GM23338 (cell line): ENCODE measurements at regions not wholly inside any gene's neighbourhood (a gene's known extent, or its start where the extent isn't known, plus 50 kb on each side); places are given as distances from the start of the nearest gene placed in this dataset.
"Not testable (repeated sequence)": the region's sequence is repeated elsewhere in the genome, so short reads cannot be mapped to it uniquely, and the experiment has no call there.

Experiments used
- ATAC-seq: fragments of 200-7000 bp; cut with Tn5 transposase; 3 replicates; pipeline ENCODE4 v1.9.1; 2020
- DNase-seq: peaks from one replicate; pipeline ENCODE4 v3.0.0-alpha.2; 2015; ENCODE audit warnings: low spot score
- H2AFZ ChIP-seq: fragments of 200-600 bp; sonication (generic); 2 replicates; pipeline ENCODE4 v1.8.0; 2016; ENCODE audit warnings: antibody characterized with exemption, mild to moderate bottlenecking, moderate library complexity
- H3F3A ChIP-seq: fragments of 200-600 bp; sonication (generic); replicated peaks from 2 replicates; pipeline ENCODE4 v1.8.0; 2017; ENCODE audit warnings: antibody characterized with exemption, mixed run types, low read depth
- H3K27ac ChIP-seq: fragments of 200-600 bp; sonication (generic); 2 replicates; pipeline ENCODE4 v1.6.1; 2016; ENCODE audit warnings: low read depth
- H3K27me3 ChIP-seq: fragments of 200-600 bp; sonication (generic); 2 replicates; pipeline ENCODE4 v1.8.0; 2016; ENCODE audit warnings: mild to moderate bottlenecking, mixed run types, moderate library complexity; ENCODE audit not compliant: insufficient read depth
- H3K36me3 ChIP-seq: fragments of 200-600 bp; sonication (generic); 2 replicates; pipeline ENCODE4 v1.8.0; 2016; ENCODE audit warnings: mild to moderate bottlenecking; ENCODE audit not compliant: insufficient read depth
- H3K4me1 ChIP-seq: fragments of 200-600 bp; sonication (generic); 2 replicates; pipeline ENCODE4 v1.8.0; 2016; ENCODE audit warnings: mild to moderate bottlenecking, moderate library complexity; ENCODE audit not compliant: insufficient read depth
- H3K4me2 ChIP-seq: fragments of 200-600 bp; sonication (generic); 2 replicates; pipeline ENCODE4 v1.7.1; 2017; ENCODE audit warnings: mixed run types
- H3K4me3 ChIP-seq: fragments of 200-600 bp; sonication (generic); 2 replicates; pipeline ENCODE4 v1.6.1; 2016; ENCODE audit warnings: mixed run types
- H3K79me2 ChIP-seq: fragments of 200-600 bp; sonication (generic); replicated peaks from 2 replicates; pipeline ENCODE4 v1.8.0; 2017; ENCODE audit warnings: mild to moderate bottlenecking; ENCODE audit not compliant: insufficient read depth
- H3K9me2 ChIP-seq: fragments of 200-600 bp; sonication (generic); 2 replicates; pipeline ENCODE4 v1.8.0; 2017; ENCODE audit not compliant: insufficient read depth
- H4K20me1 ChIP-seq: fragments of 200-600 bp; sonication (generic); replicated peaks from 2 replicates; pipeline ENCODE4 v1.8.0; 2017; ENCODE audit warnings: mild to moderate bottlenecking; ENCODE audit not compliant: insufficient read depth
- H3K27ac Mint-ChIP-seq: 2 replicates; pipeline ENCODE4 v1.8.0; 2020; ENCODE audit warnings: inconsistent platforms, mild to moderate bottlenecking, moderate library complexity, mixed read lengths
- H3K27me3 Mint-ChIP-seq: 3 replicates; pipeline ENCODE4 v1.8.0; 2022; ENCODE audit warnings: low read depth, mild to moderate bottlenecking, moderate library complexity, mixed read lengths, inconsistent platforms; ENCODE audit not compliant: insufficient read depth, poor library complexity
- H3K36me3 Mint-ChIP-seq: 3 replicates; pipeline ENCODE4 v1.8.0; 2021; ENCODE audit warnings: low read depth, mild to moderate bottlenecking, inconsistent platforms, moderate library complexity, mixed read lengths
- H3K4me1 Mint-ChIP-seq: 3 replicates; pipeline ENCODE4 v1.8.0; 2020; ENCODE audit warnings: mild to moderate bottlenecking, inconsistent platforms, mixed read lengths
- H3K4me3 Mint-ChIP-seq: 3 replicates; pipeline ENCODE4 v1.8.0; 2021; ENCODE audit warnings: moderate library complexity, mild to moderate bottlenecking, inconsistent platforms, mixed read lengths
- H3K9me3 Mint-ChIP-seq: 3 replicates; pipeline ENCODE4 v1.8.0; 2020; ENCODE audit warnings: moderate library complexity, mild to moderate bottlenecking, inconsistent platforms, mixed read lengths
- CREB1 ChIP-seq: fragments of 250-450 bp; sonication (Bioruptor Pico); IDR thresholded peaks from 2 replicates; pipeline ENCODE4 v1.5.0; 2020; ENCODE audit warnings: low read depth, mild to moderate bottlenecking, moderate library complexity
- EZH2 ChIP-seq: fragments of 200-600 bp; sonication (generic); IDR thresholded peaks from one replicate; pipeline ENCODE4 v1.8.0; 2017; ENCODE audit warnings: antibody characterized with exemption, mild to moderate bottlenecking, low read depth; ENCODE audit not compliant: unreplicated experiment
- JUNB ChIP-seq: IDR thresholded peaks from one replicate; pipeline ENCODE4 v1.6.1; 2016; ENCODE audit warnings: antibody characterized with exemption; ENCODE audit not compliant: unreplicated experiment
- NANOG ChIP-seq: IDR thresholded peaks from 2 replicates; pipeline ENCODE4 v1.6.1; 2016; ENCODE audit warnings: antibody characterized with exemption, borderline replicate concordance
- POLR2AphosphoS5 ChIP-seq: IDR thresholded peaks from 2 replicates; pipeline ENCODE4 v1.6.1; 2016; ENCODE audit warnings: antibody characterized with exemption, low read depth
- STAT1 ChIP-seq: IDR thresholded peaks from one replicate; pipeline ENCODE4 v1.6.1; 2016; ENCODE audit warnings: antibody characterized with exemption; ENCODE audit not compliant: unreplicated experiment
- ZNF114 ChIP-seq: fragments of 250-450 bp; sonication (Bioruptor Pico); IDR thresholded peaks from 2 replicates; pipeline ENCODE4 v1.5.0; 2020; ENCODE audit warnings: mild to moderate bottlenecking, moderate library complexity
- ZNF331 ChIP-seq: fragments of 250-450 bp; sonication (Bioruptor Pico); IDR thresholded peaks from 2 replicates; pipeline ENCODE4 v1.5.0; 2020; ENCODE audit warnings: low read depth, mild to moderate bottlenecking, moderate library complexity
- TF ChIP-seq, protein P1 (sequence below): IDR thresholded peaks from one replicate; pipeline ENCODE4 v1.6.1; 2018; ENCODE audit warnings: antibody characterized with exemption; ENCODE audit not compliant: unreplicated experiment
- TF ChIP-seq, protein P2 (sequence below), 2 experiments: fragments of 200-600 bp in 1 of 2; sonication (generic) in 1 of 2; conservative IDR thresholded peaks; 2 replicates each; pipeline versions ENCODE4 v1.5.1 to v1.6.1; 2016 to 2017; ENCODE audit warnings: antibody characterized with exemption in 2 of 2, low read depth in 2 of 2, mild to moderate bottlenecking in 2 of 2, moderate library complexity in 1 of 2

GRCh38 chr20:51271931-51272330 lies 249.0 kb upstream of the KCNG1 start (continued):
- TF ChIP-seq POLR2AphosphoS5: no peak
- TF ChIP-seq, protein P1, sequence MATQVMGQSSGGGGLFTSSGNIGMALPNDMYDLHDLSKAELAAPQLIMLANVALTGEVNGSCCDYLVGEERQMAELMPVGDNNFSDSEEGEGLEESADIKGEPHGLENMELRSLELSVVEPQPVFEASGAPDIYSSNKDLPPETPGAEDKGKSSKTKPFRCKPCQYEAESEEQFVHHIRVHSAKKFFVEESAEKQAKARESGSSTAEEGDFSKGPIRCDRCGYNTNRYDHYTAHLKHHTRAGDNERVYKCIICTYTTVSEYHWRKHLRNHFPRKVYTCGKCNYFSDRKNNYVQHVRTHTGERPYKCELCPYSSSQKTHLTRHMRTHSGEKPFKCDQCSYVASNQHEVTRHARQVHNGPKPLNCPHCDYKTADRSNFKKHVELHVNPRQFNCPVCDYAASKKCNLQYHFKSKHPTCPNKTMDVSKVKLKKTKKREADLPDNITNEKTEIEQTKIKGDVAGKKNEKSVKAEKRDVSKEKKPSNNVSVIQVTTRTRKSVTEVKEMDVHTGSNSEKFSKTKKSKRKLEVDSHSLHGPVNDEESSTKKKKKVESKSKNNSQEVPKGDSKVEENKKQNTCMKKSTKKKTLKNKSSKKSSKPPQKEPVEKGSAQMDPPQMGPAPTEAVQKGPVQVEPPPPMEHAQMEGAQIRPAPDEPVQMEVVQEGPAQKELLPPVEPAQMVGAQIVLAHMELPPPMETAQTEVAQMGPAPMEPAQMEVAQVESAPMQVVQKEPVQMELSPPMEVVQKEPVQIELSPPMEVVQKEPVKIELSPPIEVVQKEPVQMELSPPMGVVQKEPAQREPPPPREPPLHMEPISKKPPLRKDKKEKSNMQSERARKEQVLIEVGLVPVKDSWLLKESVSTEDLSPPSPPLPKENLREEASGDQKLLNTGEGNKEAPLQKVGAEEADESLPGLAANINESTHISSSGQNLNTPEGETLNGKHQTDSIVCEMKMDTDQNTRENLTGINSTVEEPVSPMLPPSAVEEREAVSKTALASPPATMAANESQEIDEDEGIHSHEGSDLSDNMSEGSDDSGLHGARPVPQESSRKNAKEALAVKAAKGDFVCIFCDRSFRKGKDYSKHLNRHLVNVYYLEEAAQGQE: no peak
- TF ChIP-seq NANOG: no peak
- no peak for TF ChIP-seq JUNB
- no peak for TF ChIP-seq ZNF331 (CRISPR knock-in tag)
- TF ChIP-seq EZH2: no peak
- no peak for TF ChIP-seq ZNF114
- TF ChIP-seq, protein P2, sequence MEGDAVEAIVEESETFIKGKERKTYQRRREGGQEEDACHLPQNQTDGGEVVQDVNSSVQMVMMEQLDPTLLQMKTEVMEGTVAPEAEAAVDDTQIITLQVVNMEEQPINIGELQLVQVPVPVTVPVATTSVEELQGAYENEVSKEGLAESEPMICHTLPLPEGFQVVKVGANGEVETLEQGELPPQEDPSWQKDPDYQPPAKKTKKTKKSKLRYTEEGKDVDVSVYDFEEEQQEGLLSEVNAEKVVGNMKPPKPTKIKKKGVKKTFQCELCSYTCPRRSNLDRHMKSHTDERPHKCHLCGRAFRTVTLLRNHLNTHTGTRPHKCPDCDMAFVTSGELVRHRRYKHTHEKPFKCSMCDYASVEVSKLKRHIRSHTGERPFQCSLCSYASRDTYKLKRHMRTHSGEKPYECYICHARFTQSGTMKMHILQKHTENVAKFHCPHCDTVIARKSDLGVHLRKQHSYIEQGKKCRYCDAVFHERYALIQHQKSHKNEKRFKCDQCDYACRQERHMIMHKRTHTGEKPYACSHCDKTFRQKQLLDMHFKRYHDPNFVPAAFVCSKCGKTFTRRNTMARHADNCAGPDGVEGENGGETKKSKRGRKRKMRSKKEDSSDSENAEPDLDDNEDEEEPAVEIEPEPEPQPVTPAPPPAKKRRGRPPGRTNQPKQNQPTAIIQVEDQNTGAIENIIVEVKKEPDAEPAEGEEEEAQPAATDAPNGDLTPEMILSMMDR (conservative IDR thresholded peaks at IDR 0.05; ENCODE audit: low read depth in 2 of 2): no peak

DNA sequence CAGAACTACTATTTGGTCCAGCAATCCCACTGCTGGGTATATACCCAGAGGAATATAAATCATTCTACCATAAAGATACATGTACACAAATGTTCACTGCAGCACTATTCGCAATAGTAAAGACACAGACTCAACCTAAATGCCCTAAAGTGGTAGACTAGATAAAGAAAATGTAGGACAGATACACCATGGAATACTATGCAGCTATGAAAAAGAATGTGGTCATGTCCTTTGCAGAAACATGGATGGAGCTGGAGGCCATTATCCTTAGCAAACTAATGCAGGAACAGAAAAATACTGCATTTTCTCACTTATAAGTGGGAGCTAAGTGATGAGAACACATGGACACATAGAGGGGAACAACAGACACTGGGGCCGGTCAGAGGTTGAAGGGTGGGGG lies 248.4 kb upstream of the KCNG1 start:
- not testable (repeated sequence) for H3K27ac ChIP-seq, H3K4me2 ChIP-seq, H3K36me3 Mint-ChIP-seq, H3K36me3 ChIP-seq, H3K27ac Mint-ChIP-seq, DNase-seq, H3F3A ChIP-seq, H3K4me3 ChIP-seq, H3K27me3 ChIP-seq, H3K4me1 ChIP-seq, H3K27me3 Mint-ChIP-seq, ATAC-seq, H4K20me1 ChIP-seq, H3K9me2 ChIP-seq, H3K4me1 Mint-ChIP-seq, H3K4me3 Mint-ChIP-seq, H3K79me2 ChIP-seq, H2AFZ ChIP-seq
- H3K9me3 Mint-ChIP-seq: peaks cover 12% of the 10 kb centered on the region; the same call in 2 of the 3 replicates

- Histone ChIP-seq H3K79me2 (no peaks in the 10 kb centered on the region), H2AFZ (no peak overlapping the region), H3K4me2 (no peak overlapping the region), H3K4me1 (no peaks in the 10 kb centered on the region), H4K20me1 (no peaks in the 10 kb centered on the region), H3F3A (no peaks in the 10 kb centered on the region), H3K4me3 (no peak overlapping the region), H3K27ac (no peak overlapping the region), H3K27me3 (no peaks in the 10 kb centered on the region), H3K9me2 (no peaks in the 10 kb centered on the region), H3K36me3 (no peaks in the 10 kb centered on the region)
- no peak overlapping the region for H3K27ac Mint-ChIP-seq
- no peaks in the 10 kb centered on the region for H3K27me3 Mint-ChIP-seq
- no peaks in the 10 kb centered on the region for H3K4me1 Mint-ChIP-seq
- H3K4me3 Mint-ChIP-seq: no peak overlapping the region
- ATAC-seq: no peak
- peaks cover 24% of the 10 kb centered on the region for H3K9me3 Mint-ChIP-seq
- peaks cover 12% of the 10 kb centered on the region; the same call in 2 of the 3 replicates for H3K36me3 Mint-ChIP-seq
- no peak for DNase-seq
- TF ChIP-seq POLR2AphosphoS5: no peak
- no peak for TF ChIP-seq ZNF114
- no peak for TF ChIP-seq STAT1
- TF ChIP-seq CREB1 (CRISPR knock-in tag): no peak
These were observed 246.8 kb upstream of the KCNG1 start for GRCh38 chr20:51269671-51270070.
